ENCODE measurements at regions not wholly inside any gene's neighbourhood (a gene's known extent, or its start where the extent isn't known, plus 50 kb on each side); places are given as distances from the start of the nearest gene placed in this dataset.

DNA sequence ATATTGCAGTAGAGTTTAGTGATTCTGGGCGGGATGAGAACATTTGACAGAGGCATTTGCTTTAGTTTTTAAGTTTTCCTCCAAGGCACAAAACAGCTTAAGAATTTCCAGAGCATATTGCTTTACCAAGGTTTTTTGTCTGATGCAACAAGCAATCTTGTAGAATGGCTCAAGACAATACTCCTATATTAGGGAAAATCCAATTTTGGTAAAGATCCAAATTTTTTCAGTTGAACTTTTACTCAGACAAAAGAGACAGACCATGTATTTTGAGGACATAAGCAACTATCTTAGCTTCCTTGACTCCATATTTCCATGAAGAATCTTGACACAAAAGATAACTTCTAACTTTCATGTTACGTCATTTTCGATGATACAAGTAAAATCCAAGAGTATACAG lies 92.3 kb upstream of the NANOS1 start:
- H3K27me3 ChIP-seq (replicated peaks; ENCODE audit: control insufficient read depth, insufficient read depth, low read length), result no peaks in the 10 kb centered on the region
- peak; percentile 28 for DNase-seq (ENCODE audit: low read depth)
- no peak overlapping the region for H3K4me3 ChIP-seq (ENCODE audit: low read length)
- H3K36me3 ChIP-seq (ENCODE audit: control insufficient read depth, insufficient read depth, low read length, severe bottlenecking), result no peaks in the 10 kb centered on the region
- peaks cover 13% of the 10 kb centered on the region for H3K4me1 ChIP-seq (ENCODE audit: control insufficient read depth, insufficient read depth, low read length)
- H3K9me3 ChIP-seq (ENCODE audit: control insufficient read depth, low read length), result peaks cover 7% of the 10 kb centered on the region
- no peak overlapping the region for H3K9ac ChIP-seq (ENCODE audit: low read length)

DNA sequence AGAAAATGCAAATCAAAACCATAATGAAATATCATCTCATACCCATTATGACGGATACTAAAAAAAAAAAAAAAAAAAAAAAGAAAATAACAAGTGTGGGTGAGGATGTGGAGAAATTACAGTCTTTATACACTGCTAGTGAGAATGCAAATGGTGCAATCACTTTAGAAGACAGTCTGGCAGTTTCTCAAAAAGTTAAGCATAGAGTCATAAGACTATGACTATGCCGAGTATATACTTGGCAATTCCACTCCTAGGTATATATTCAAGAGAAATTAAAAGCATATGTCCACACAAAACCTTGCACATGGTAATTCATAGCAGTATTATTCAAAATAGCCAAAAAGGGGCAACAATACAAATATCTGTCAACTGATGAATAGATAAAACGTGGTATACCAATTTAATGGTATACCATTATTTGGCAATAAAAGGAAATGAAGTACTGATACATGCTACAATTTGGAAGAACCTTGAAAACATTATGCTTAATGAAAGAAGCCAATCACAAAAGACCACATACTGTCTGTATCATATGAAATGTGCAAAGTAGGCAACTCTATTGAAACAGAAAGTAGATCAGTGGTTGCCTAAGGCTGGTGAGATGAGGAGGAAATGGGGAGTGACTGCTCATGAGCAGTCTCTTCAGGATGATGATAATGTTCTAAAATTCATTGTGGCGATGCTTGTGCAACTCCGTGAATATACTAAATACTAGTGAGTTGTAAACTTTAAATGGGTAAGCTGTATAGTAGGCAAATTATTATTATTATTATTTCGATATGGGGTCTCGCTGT lies 90.1 kb upstream of the NANOS1 start:
- DNase-seq (ENCODE audit: low read depth), result peak; percentile 75
- no peak overlapping the region for H3K9ac ChIP-seq (ENCODE audit: low read length)
- no peaks in the 10 kb centered on the region for H3K27me3 ChIP-seq (replicated peaks; ENCODE audit: control insufficient read depth, insufficient read depth, low read length)
- H3K36me3 ChIP-seq (ENCODE audit: control insufficient read depth, insufficient read depth, low read length, severe bottlenecking), result no peaks in the 10 kb centered on the region
- no peak overlapping the region for H3K4me3 ChIP-seq (ENCODE audit: low read length)
- H3K9me3 ChIP-seq (ENCODE audit: control insufficient read depth, low read length), result no peaks in the 10 kb centered on the region
- peaks cover 13% of the 10 kb centered on the region for H3K4me1 ChIP-seq (ENCODE audit: control insufficient read depth, insufficient read depth, low read length)

DNA sequence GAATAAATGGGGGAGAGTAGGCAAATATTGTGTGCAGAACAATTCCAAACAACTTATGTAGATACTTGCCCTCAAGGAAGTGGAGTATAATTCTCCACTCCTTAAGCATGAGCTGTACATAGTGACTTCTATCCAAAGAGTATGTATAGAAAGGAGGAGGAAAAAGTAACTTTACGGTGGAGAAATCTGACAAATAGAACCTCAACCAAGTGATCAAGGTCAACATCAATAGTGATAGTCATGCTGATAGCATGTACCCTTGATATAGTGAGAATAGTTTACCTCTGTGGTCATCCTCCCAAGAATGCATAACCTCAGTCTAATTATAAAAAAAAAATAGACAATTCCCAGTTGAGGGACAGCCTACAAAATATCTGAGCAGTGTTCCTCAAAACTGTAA lies 89.1 kb upstream of the NANOS1 start:
- H3K9me3 ChIP-seq (ENCODE audit: control insufficient read depth, low read length), result no peaks in the 10 kb centered on the region
- no peak overlapping the region for H3K9ac ChIP-seq (ENCODE audit: low read length)
- no peaks in the 10 kb centered on the region for H3K27me3 ChIP-seq (replicated peaks; ENCODE audit: control insufficient read depth, insufficient read depth, low read length)
- no peaks in the 10 kb centered on the region for H3K36me3 ChIP-seq (ENCODE audit: control insufficient read depth, insufficient read depth, low read length, severe bottlenecking)
- no peak for DNase-seq (ENCODE audit: low read depth)
- no peak overlapping the region for H3K4me3 ChIP-seq (ENCODE audit: low read length)
- peaks cover 13% of the 10 kb centered on the region for H3K4me1 ChIP-seq (ENCODE audit: control insufficient read depth, insufficient read depth, low read length)

GRCh38 chr10:118943253-118943652 lies 86.3 kb upstream of the NANOS1 start:
- H3K36me3 ChIP-seq (ENCODE audit: control insufficient read depth, insufficient read depth, low read length, severe bottlenecking), result no peaks in the 10 kb centered on the region
- H3K9me3 ChIP-seq (ENCODE audit: control insufficient read depth, low read length), result no peaks in the 10 kb centered on the region
- no peak overlapping the region for H3K4me3 ChIP-seq (ENCODE audit: low read length)
- H3K4me1 ChIP-seq (ENCODE audit: control insufficient read depth, insufficient read depth, low read length), result peaks cover 7% of the 10 kb centered on the region
- DNase-seq (ENCODE audit: low read depth), result no peak
- H3K27me3 ChIP-seq (replicated peaks; ENCODE audit: control insufficient read depth, insufficient read depth, low read length), result no peaks in the 10 kb centered on the region
- no peak overlapping the region for H3K9ac ChIP-seq (ENCODE audit: low read length)

- H3K36me3 ChIP-seq (ENCODE audit: control insufficient read depth, insufficient read depth, low read length, severe bottlenecking), result no peaks in the 10 kb centered on the region
- H3K4me3 ChIP-seq (ENCODE audit: low read length), result no peak overlapping the region
- peaks cover 10% of the 10 kb centered on the region for H3K4me1 ChIP-seq (ENCODE audit: control insufficient read depth, insufficient read depth, low read length)
- no peak overlapping the region for H3K9ac ChIP-seq (ENCODE audit: low read length)
- H3K27me3 ChIP-seq (replicated peaks; ENCODE audit: control insufficient read depth, insufficient read depth, low read length), result no peaks in the 10 kb centered on the region
- DNase-seq (ENCODE audit: low read depth), result no peak
- no peaks in the 10 kb centered on the region for H3K9me3 ChIP-seq (ENCODE audit: control insufficient read depth, low read length)
These were observed 84.4 kb upstream of the NANOS1 start for GRCh38 chr10:118944959-118945633.

DNA sequence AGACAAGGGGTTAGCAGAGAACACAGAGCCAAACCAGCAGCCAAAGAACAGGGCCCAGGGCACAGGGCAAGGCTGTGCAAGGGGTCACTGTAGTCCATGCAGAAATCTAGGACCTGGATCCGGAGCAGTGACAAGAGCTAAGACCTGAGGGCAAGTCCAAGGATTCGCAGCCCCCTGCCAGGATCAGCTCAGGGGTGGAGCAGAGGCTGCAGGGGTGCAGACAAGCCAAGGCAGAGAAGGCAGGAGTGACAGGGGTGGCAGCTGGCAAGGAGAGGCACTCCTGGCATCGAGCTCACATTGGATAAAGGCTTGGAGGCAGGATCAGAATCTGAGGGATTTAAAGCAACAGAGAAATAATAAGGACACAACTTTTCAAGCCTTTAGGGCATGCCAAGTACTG lies 80.7 kb upstream of the NANOS1 start:
- Histone ChIP-seq H3K9ac (ENCODE audit: low read length) (no peak overlapping the region), H3K27me3 (replicated peaks; ENCODE audit: control insufficient read depth, insufficient read depth, low read length) (no peaks in the 10 kb centered on the region), H3K36me3 (ENCODE audit: control insufficient read depth, insufficient read depth, low read length, severe bottlenecking) (no peaks in the 10 kb centered on the region), H3K9me3 (ENCODE audit: control insufficient read depth, low read length) (no peaks in the 10 kb centered on the region), H3K4me3 (ENCODE audit: low read length) (no peak overlapping the region), H3K4me1 (ENCODE audit: control insufficient read depth, insufficient read depth, low read length) (peaks cover 24% of the 10 kb centered on the region)
- no peak for DNase-seq (ENCODE audit: low read depth)

GRCh38 chr10:118950190-118950680 lies 79.3 kb upstream of the NANOS1 start:
- Histone ChIP-seq H3K36me3 (ENCODE audit: control insufficient read depth, insufficient read depth, low read length, severe bottlenecking) (no peaks in the 10 kb centered on the region), H3K27me3 (replicated peaks; ENCODE audit: control insufficient read depth, insufficient read depth, low read length) (no peaks in the 10 kb centered on the region), H3K4me3 (ENCODE audit: low read length) (no peak overlapping the region), H3K9me3 (ENCODE audit: control insufficient read depth, low read length) (no peaks in the 10 kb centered on the region), H3K9ac (ENCODE audit: low read length) (no peak overlapping the region), H3K4me1 (ENCODE audit: control insufficient read depth, insufficient read depth, low read length) (peaks cover 32% of the 10 kb centered on the region)
- DNase-seq (ENCODE audit: low read depth), result no peak

DNA sequence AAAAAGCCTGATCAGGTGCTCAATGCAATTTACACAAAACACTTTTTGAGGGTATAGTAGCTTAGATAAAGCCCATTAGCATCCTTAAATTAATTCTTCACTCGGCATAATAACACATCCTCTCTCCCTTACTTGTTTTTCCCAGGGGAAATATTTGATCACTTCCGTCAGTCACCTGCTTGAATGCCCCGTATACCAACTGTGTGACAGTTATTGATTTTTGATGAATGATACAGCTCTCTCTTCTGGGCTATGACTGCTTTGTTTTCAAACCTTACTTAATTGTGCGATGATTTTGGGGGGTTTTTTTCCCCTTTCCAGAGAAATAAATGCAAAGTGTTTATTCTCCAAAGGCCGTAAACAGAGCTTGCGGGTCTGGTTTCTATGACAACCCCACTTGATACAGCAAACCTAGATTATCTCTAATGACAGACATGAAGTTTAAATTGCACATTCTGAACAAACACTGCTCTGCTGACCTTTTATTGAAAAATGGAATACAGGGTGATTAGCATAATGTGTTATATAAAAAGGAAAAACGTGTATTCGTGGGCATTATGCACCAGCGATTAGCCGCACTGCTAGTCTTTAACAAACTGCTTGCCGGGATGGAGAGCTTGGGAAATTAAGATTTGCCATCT lies 78.4 kb upstream of the NANOS1 start:
- Histone ChIP-seq H3K4me3 (ENCODE audit: low read length) (no peak overlapping the region), H3K9ac (ENCODE audit: low read length) (no peak overlapping the region), H3K27me3 (replicated peaks; ENCODE audit: control insufficient read depth, insufficient read depth, low read length) (no peaks in the 10 kb centered on the region), H3K4me1 (ENCODE audit: control insufficient read depth, insufficient read depth, low read length) (peaks cover 36% of the 10 kb centered on the region), H3K9me3 (ENCODE audit: control insufficient read depth, low read length) (no peaks in the 10 kb centered on the region), H3K36me3 (ENCODE audit: control insufficient read depth, insufficient read depth, low read length, severe bottlenecking) (no peaks in the 10 kb centered on the region)
- DNase-seq (ENCODE audit: low read depth), result no peak

- no peak overlapping the region for H3K9ac ChIP-seq (ENCODE audit: low read length)
- no peaks in the 10 kb centered on the region for H3K9me3 ChIP-seq (ENCODE audit: control insufficient read depth, low read length)
- peaks cover 40% of the 10 kb centered on the region for H3K4me1 ChIP-seq (ENCODE audit: control insufficient read depth, insufficient read depth, low read length)
- no peaks in the 10 kb centered on the region for H3K36me3 ChIP-seq (ENCODE audit: control insufficient read depth, insufficient read depth, low read length, severe bottlenecking)
- no peaks in the 10 kb centered on the region for H3K27me3 ChIP-seq (replicated peaks; ENCODE audit: control insufficient read depth, insufficient read depth, low read length)
- no peak overlapping the region for H3K4me3 ChIP-seq (ENCODE audit: low read length)
- no peak for DNase-seq (ENCODE audit: low read depth)
These were observed 76.8 kb upstream of the NANOS1 start for GRCh38 chr10:118952493-118953295.

GRCh38 chr10:118953598-118954393 lies 75.7 kb upstream of the NANOS1 start:
- peak; percentile 15 for DNase-seq (ENCODE audit: low read depth)
- Histone ChIP-seq H3K36me3 (ENCODE audit: control insufficient read depth, insufficient read depth, low read length, severe bottlenecking) (no peaks in the 10 kb centered on the region), H3K27me3 (replicated peaks; ENCODE audit: control insufficient read depth, insufficient read depth, low read length) (no peaks in the 10 kb centered on the region), H3K9me3 (ENCODE audit: control insufficient read depth, low read length) (no peaks in the 10 kb centered on the region), H3K9ac (ENCODE audit: low read length) (no peak overlapping the region), H3K4me1 (ENCODE audit: control insufficient read depth, insufficient read depth, low read length) (peaks cover 46% of the 10 kb centered on the region), H3K4me3 (ENCODE audit: low read length) (no peak overlapping the region)
